H1 (cell line): ENCODE measurements at regions not wholly inside any gene's neighbourhood (a gene's known extent, or its start where the extent isn't known, plus 50 kb on each side); places are given as distances from the start of the nearest gene placed in this dataset.

ENCODE experiments used
- CTCF ChIA-PET: fragments of 300-600 bp; sonication (Branson Sonifier 250); formaldehyde crosslinking; loops from one replicate; lab custom pipeline; 2021; ENCODE audit not compliant: partially characterized antibody; lab: Charles Lee
- POLR2A ChIA-PET: fragments of 300-600 bp; sonication (Branson Sonifier 250); formaldehyde crosslinking; loops from one replicate; lab custom pipeline; 2021; ENCODE audit warnings: inconsistent platforms; ENCODE audit not compliant: partially characterized antibody; lab: Charles Lee
- DNase-seq, 2 experiments: peaks; one replicate each; pipeline versions ENCODE4 v3.0.0 to v3.0.0-alpha.2; 2010 to 2022; ENCODE audit warnings: low spot score in 2 of 2, low read depth in 1 of 2, mixed read lengths in 1 of 2
- FAIRE-seq: peaks from 2 replicates; lab custom pipeline; 2011; peaks lifted over from hg19 to GRCh38; lab: Jason Lieb, UNC
- H2AFZ ChIP-seq: 2 replicates; pipeline ENCODE4 v1.8.1; 2012; ENCODE audit warnings: low read length, inconsistent platforms
- H2AK5ac ChIP-seq: 2 replicates; pipeline ENCODE4 v1.6.1; 2013; ENCODE audit warnings: low read depth, low read length
- H2BK120ac ChIP-seq: replicated peaks from 2 replicates; pipeline ENCODE3; 2013; ENCODE audit warnings: low read depth, low read length, inconsistent platforms
- H2BK12ac ChIP-seq: 2 replicates; pipeline ENCODE4 v1.6.1; 2013; ENCODE audit warnings: low read depth, low read length
- H2BK15ac ChIP-seq: 2 replicates; pipeline ENCODE4 v1.6.1; 2013; ENCODE audit warnings: low read length
- H2BK20ac ChIP-seq: 2 replicates; pipeline ENCODE4 v1.6.1; 2013; ENCODE audit warnings: low read length
- H2BK5ac ChIP-seq: 2 replicates; pipeline ENCODE4 v1.6.1; 2013; ENCODE audit warnings: low read depth, low read length
- H3K14ac ChIP-seq: 2 replicates; pipeline ENCODE4 v1.6.1; 2013; ENCODE audit warnings: inconsistent platforms; ENCODE audit not compliant: insufficient read length
- H3K18ac ChIP-seq: 2 replicates; pipeline ENCODE4 v1.6.1; 2013; ENCODE audit warnings: low read length; ENCODE audit errors: extremely low read depth
- H3K23ac ChIP-seq: 2 replicates; pipeline ENCODE4 v1.6.1; 2013; ENCODE audit warnings: inconsistent platforms; ENCODE audit not compliant: insufficient read length
- H3K23me2 ChIP-seq: 2 replicates; pipeline ENCODE4 v1.6.1; 2013; ENCODE audit warnings: low read depth, low read length
- H3K27ac ChIP-seq: 2 replicates; pipeline ENCODE4 v1.6.1; 2011; ENCODE audit warnings: low read depth, low read length, inconsistent platforms
- H3K27me3 ChIP-seq, 4 experiments: replicated peaks in 1 of 4; 1 replicate in 1 of 4; 2 replicates in 3 of 4; pipeline versions ENCODE4 v1.6.1 to v1.8.1; 2011 to 2013; ENCODE audit warnings: low read length in 3 of 4, mild to moderate bottlenecking in 3 of 4, inconsistent platforms in 2 of 4, mixed read lengths in 2 of 4, moderate library complexity in 1 of 4; ENCODE audit not compliant: control insufficient read depth in 3 of 4, insufficient read depth in 3 of 4; ENCODE audit errors: extremely low read depth in 1 of 4
- H3K36me3 ChIP-seq, 4 experiments: 2 replicates each; pipeline versions ENCODE4 v1.6.1 to v1.8.1; 2011 to 2013; ENCODE audit warnings: mild to moderate bottlenecking in 4 of 4, low read length in 3 of 4, moderate library complexity in 2 of 4, control low read depth in 1 of 4, inconsistent platforms in 1 of 4; ENCODE audit not compliant: insufficient read depth in 4 of 4, control insufficient read depth in 2 of 4
- H3K4ac ChIP-seq: replicated peaks from 2 replicates; pipeline ENCODE3; 2013; ENCODE audit warnings: low read length, low read depth, mixed read lengths, inconsistent platforms; ENCODE audit not compliant: insufficient read length
- H3K4me1 ChIP-seq, 4 experiments: replicated peaks in 1 of 4; 1 replicate in 1 of 4; 2 replicates in 3 of 4; pipeline versions ENCODE4 v1.6.1 to v1.8.1; 2011 to 2013; ENCODE audit warnings: low read length in 3 of 4, inconsistent platforms in 2 of 4, mixed read lengths in 1 of 4; ENCODE audit not compliant: insufficient read depth in 4 of 4, control insufficient read depth in 3 of 4
- H3K4me2 ChIP-seq, 2 experiments: 2 replicates each; pipeline versions ENCODE4 v1.6.1 to v1.8.1; 2011 to 2013; ENCODE audit warnings: low read depth in 2 of 2, low read length in 2 of 2, control low read depth in 1 of 2, inconsistent platforms in 1 of 2, mild to moderate bottlenecking in 1 of 2; ENCODE audit not compliant: insufficient read depth in 1 of 2
- H3K4me3 ChIP-seq, 4 experiments: fragments of 200-600, 300-600 bp in 1 of 4; sonication (generic), shearing (Covaris generic), sonication (Bioruptor Twin) in 1 of 4; 2 replicates each; pipeline versions ENCODE4 v1.5.1 to v1.8.1; 2011 to 2016; ENCODE audit warnings: low read length in 4 of 4, low read depth in 3 of 4, control low read depth in 2 of 4, inconsistent platforms in 2 of 4, mild to moderate bottlenecking in 2 of 4, mixed read lengths in 1 of 4, moderate library complexity in 1 of 4; ENCODE audit not compliant: insufficient read depth in 2 of 4; ENCODE audit errors: extremely low read depth in 1 of 4
- H3K56ac ChIP-seq: replicated peaks from 2 replicates; pipeline ENCODE3; 2013; ENCODE audit warnings: low read depth, mild to moderate bottlenecking, mixed read lengths, low read length, inconsistent platforms; ENCODE audit not compliant: insufficient read length
- H3K79me1 ChIP-seq: 2 replicates; pipeline ENCODE4 v1.6.1; 2013; ENCODE audit warnings: low read depth, low read length, control low read depth
- H3K79me2 ChIP-seq, 2 experiments: 2 replicates each; pipeline versions ENCODE4 v1.6.1 to v1.8.1; 2012 to 2013; ENCODE audit warnings: low read length in 2 of 2, mild to moderate bottlenecking in 2 of 2, inconsistent platforms in 1 of 2; ENCODE audit not compliant: insufficient read depth in 2 of 2, control insufficient read depth in 1 of 2
- H3K9ac ChIP-seq, 4 experiments: replicated peaks in 1 of 4; 1 replicate in 1 of 4; 2 replicates in 3 of 4; pipeline versions ENCODE4 v1.6.1 to v1.8.1; 2011 to 2013; ENCODE audit warnings: low read depth in 3 of 4, low read length in 3 of 4, control low read depth in 2 of 4, mild to moderate bottlenecking in 2 of 4, moderate library complexity in 2 of 4, inconsistent platforms in 1 of 4; ENCODE audit errors: extremely low read depth in 1 of 4
- H3K9me3 ChIP-seq, 2 experiments: 2 replicates each; pipeline versions ENCODE4 v1.6.1 to v1.8.1; 2012 to 2013; ENCODE audit warnings: mild to moderate bottlenecking in 2 of 2, moderate library complexity in 2 of 2, control low read depth in 1 of 2, inconsistent platforms in 1 of 2, low read depth in 1 of 2, low read length in 1 of 2, mixed read lengths in 1 of 2; ENCODE audit not compliant: insufficient read depth in 2 of 2
- H4K20me1 ChIP-seq, 2 experiments: replicated peaks in 1 of 2; 2 replicates each; pipeline versions ENCODE3 to v1.8.1; 2011 to 2013; ENCODE audit warnings: inconsistent platforms in 2 of 2, low read length in 2 of 2, mild to moderate bottlenecking in 1 of 2; ENCODE audit not compliant: insufficient read depth in 2 of 2, control insufficient read depth in 1 of 2
- H4K5ac ChIP-seq: 2 replicates; pipeline ENCODE4 v1.6.1; 2013; ENCODE audit warnings: low read length, low read depth, mixed read lengths, inconsistent platforms; ENCODE audit not compliant: insufficient read length
- H4K8ac ChIP-seq: 2 replicates; pipeline ENCODE4 v1.8.0; 2013; ENCODE audit warnings: mild to moderate bottlenecking, moderate library complexity, low read length, inconsistent platforms; ENCODE audit not compliant: insufficient read depth; ENCODE audit errors: extremely low read depth
- H4K91ac ChIP-seq: replicated peaks from 2 replicates; pipeline ENCODE3; 2013; ENCODE audit warnings: low read length, mixed read lengths, inconsistent platforms; ENCODE audit not compliant: insufficient read length
- E2F6 ChIP-seq: IDR thresholded peaks from 2 replicates; pipeline ENCODE4 v1.6.1; 2012; ENCODE audit warnings: inconsistent platforms
- EP300 ChIP-seq, 2 experiments: IDR thresholded peaks; 1 replicate in 1 of 2; 2 replicates in 1 of 2; pipeline ENCODE4 v1.6.1; 2011 to 2012; ENCODE audit warnings: low read depth in 2 of 2, low read length in 2 of 2, mild to moderate bottlenecking in 2 of 2, borderline replicate concordance in 1 of 2, inconsistent platforms in 1 of 2, moderate library complexity in 1 of 2
- WGBS, 2 experiments: shearing (Covaris generic) in 1 of 2; methylation state at CpG; one replicate each; pipeline versions ENCODE4 v1.1.6 to v1.1.7; 2013 to 2015; ENCODE audit warnings: low lambda C conversion rate in 2 of 2, mixed read lengths in 2 of 2, inconsistent platforms in 1 of 2, low coverage in 1 of 2, missing lambda C conversion rate in 1 of 2; ENCODE audit not compliant: insufficient replicate concordance in 2 of 2, insufficient coverage in 1 of 2, insufficient read length in 1 of 2; ENCODE audit errors: extremely low coverage in 1 of 2, missing lambda C conversion rate in 1 of 2; 5-methylcytosine and 5-hydroxymethylcytosine counted together

GRCh38 chr3:59138966-59139365 is 89.1 kb upstream of the CFAP20DC start:
- FAIRE-seq: no peak
- Histone ChIP-seq H3K27ac (no peak overlapping the region), H3K14ac (no peak overlapping the region), H3K79me2 (no peaks in the 10 kb centered on the region), H2BK12ac (no peak overlapping the region), H2BK5ac (no peak overlapping the region), H3K23ac (no peak overlapping the region), H3K4me1 (peaks cover 0 to 3% (median 0%) of the 10 kb centered on the region in 4 experiments; a peak in 1 of 7 replicates), H3K23me2 (no peaks in the 10 kb centered on the region), H4K91ac (no peak overlapping the region), H3K27me3 (no peaks in the 10 kb centered on the region), H2AK5ac (no peak overlapping the region), H4K5ac (no peak overlapping the region), H3K79me1 (no peaks in the 10 kb centered on the region), H3K18ac (no peak overlapping the region), H3K4me2 (no peak overlapping the region), H2BK120ac (no peak overlapping the region), H3K4me3 (no peak overlapping the region), H2BK20ac (no peak overlapping the region), H4K20me1 (no peaks in the 10 kb centered on the region), H4K8ac (no peak overlapping the region), H3K9ac (no peak overlapping the region), H3K9me3 (no peaks in the 10 kb centered on the region), H3K56ac (no peak overlapping the region), H3K4ac (no peak overlapping the region), H3K36me3 (no peaks in the 10 kb centered on the region), H2BK15ac (no peak overlapping the region), H2AFZ (no peak overlapping the region)
- ChIA-PET CTCF (interaction anchor here (0.6 kb wide), 2 partner anchors 187 to 1727 kb away, joined by 3 read pairs; no protein-coding TSS in a partner anchor), POLR2A (no interaction called here)
- DNase-seq: no peak
- 99% methylated on average over 7 of the region's 7 CpGs; no CpG with 5 or more reads in 1 of the 2 experiments for WGBS, 2 experiments
- TF ChIP-seq EP300 (IDR thresholded peaks at IDR 0.05; ENCODE audit: borderline replicate concordance in 1 of 2, low read depth in 2 of 2, low read length in 2 of 2): no peak
- TF ChIP-seq E2F6: no peak
